ENCODE measurements at regions not wholly inside any gene's neighbourhood (a gene's known extent, or its start where the extent isn't known, plus 50 kb on each side); places are given as distances from the start of the nearest gene placed in this dataset.

- Histone ChIP-seq H2AFZ (no peak overlapping the region), H3K4me1 (replicated peaks; ENCODE audit: insufficient read depth) (no peaks in the 10 kb centered on the region), H4K20me1 (ENCODE audit: insufficient read depth) (no peaks in the 10 kb centered on the region), H3K4me2 (no peak overlapping the region), H3K79me2 (ENCODE audit: low read depth) (no peaks in the 10 kb centered on the region), H3K9me2 (ENCODE audit: insufficient read depth) (no peaks in the 10 kb centered on the region), H3K4me3 (no peak overlapping the region), H3K27me3 (ENCODE audit: insufficient read depth, low read depth) (no peaks in the 10 kb centered on the region), H3K36me3 (ENCODE audit: low read depth) (no peaks in the 10 kb centered on the region), H3K27ac (no peak overlapping the region), H3F3A (ENCODE audit: insufficient read depth, low read depth) (no peaks in the 10 kb centered on the region), H3K9me3 (ENCODE audit: insufficient read depth, low read depth) (no peaks in the 10 kb centered on the region)
- CTCF ChIA-PET = no interaction called here
- intact Hi-C loops (cut with micrococcal nuclease; ENCODE audit: unreplicated experiment) = no loop called here
- POLR2A ChIA-PET (ENCODE audit: unreplicated experiment) = no interaction called here
- no TSS peak for BruUV-seq (replicated peaks)
- TF ChIP-seq, protein P1, sequence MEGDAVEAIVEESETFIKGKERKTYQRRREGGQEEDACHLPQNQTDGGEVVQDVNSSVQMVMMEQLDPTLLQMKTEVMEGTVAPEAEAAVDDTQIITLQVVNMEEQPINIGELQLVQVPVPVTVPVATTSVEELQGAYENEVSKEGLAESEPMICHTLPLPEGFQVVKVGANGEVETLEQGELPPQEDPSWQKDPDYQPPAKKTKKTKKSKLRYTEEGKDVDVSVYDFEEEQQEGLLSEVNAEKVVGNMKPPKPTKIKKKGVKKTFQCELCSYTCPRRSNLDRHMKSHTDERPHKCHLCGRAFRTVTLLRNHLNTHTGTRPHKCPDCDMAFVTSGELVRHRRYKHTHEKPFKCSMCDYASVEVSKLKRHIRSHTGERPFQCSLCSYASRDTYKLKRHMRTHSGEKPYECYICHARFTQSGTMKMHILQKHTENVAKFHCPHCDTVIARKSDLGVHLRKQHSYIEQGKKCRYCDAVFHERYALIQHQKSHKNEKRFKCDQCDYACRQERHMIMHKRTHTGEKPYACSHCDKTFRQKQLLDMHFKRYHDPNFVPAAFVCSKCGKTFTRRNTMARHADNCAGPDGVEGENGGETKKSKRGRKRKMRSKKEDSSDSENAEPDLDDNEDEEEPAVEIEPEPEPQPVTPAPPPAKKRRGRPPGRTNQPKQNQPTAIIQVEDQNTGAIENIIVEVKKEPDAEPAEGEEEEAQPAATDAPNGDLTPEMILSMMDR (conservative IDR thresholded peaks at IDR 0.05) = no peak
- TF ChIP-seq EZH2 (IDR thresholded peaks at IDR 0.05; ENCODE audit: low read depth) = no peak
- no peak for DNase-seq
Observed at GRCh38 chr4:13261486-13262257, 222.5 kb downstream of the RAB28 start.

DNA sequence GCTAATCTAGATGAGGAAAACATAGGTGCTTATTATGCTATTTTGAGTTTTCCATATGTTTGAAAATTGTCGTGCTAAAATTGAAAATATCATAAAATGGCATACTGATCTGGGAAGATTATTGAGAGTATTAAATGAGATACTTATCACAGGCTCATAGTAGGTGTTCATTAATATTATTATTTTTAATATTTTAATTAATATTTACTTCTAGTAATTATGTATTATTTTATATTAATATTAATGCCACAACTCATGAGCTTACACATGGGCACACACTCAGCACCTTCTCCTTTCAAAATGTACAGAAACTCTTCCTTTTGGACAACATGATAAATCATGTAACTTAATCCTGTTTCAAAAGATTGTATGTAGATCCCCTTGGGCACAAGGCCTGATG, 223.6 kb downstream of the RAB28 start:
- no peaks in the 10 kb centered on the region for H3K36me3 ChIP-seq (ENCODE audit: low read depth)
- H3K27me3 ChIP-seq (ENCODE audit: insufficient read depth, low read depth) = no peaks in the 10 kb centered on the region
- intact Hi-C loops (cut with micrococcal nuclease; ENCODE audit: unreplicated experiment) = no loop called here
- H3K27ac ChIP-seq = no peak overlapping the region
- ChIA-PET POLR2A (ENCODE audit: unreplicated experiment) (no interaction called here), CTCF (no interaction called here)
- no peaks in the 10 kb centered on the region for H3K79me2 ChIP-seq (ENCODE audit: low read depth)
- no peaks in the 10 kb centered on the region for H3F3A ChIP-seq (ENCODE audit: insufficient read depth, low read depth)
- H3K4me1 ChIP-seq (replicated peaks; ENCODE audit: insufficient read depth) = no peaks in the 10 kb centered on the region
- H3K9me2 ChIP-seq (ENCODE audit: insufficient read depth) = no peaks in the 10 kb centered on the region
- TF ChIP-seq, protein P1 (conservative IDR thresholded peaks at IDR 0.05) = no peak
- TF ChIP-seq EZH2 (IDR thresholded peaks at IDR 0.05; ENCODE audit: low read depth) = no peak
- BruUV-seq (replicated peaks) = no TSS peak
- no peak overlapping the region for H2AFZ ChIP-seq
- H3K4me2 ChIP-seq = no peak overlapping the region
- H4K20me1 ChIP-seq (ENCODE audit: insufficient read depth) = no peaks in the 10 kb centered on the region
- no peaks in the 10 kb centered on the region for H3K9me3 ChIP-seq (ENCODE audit: insufficient read depth, low read depth)
- H3K4me3 ChIP-seq = no peak overlapping the region
- DNase-seq = no peak

DNA sequence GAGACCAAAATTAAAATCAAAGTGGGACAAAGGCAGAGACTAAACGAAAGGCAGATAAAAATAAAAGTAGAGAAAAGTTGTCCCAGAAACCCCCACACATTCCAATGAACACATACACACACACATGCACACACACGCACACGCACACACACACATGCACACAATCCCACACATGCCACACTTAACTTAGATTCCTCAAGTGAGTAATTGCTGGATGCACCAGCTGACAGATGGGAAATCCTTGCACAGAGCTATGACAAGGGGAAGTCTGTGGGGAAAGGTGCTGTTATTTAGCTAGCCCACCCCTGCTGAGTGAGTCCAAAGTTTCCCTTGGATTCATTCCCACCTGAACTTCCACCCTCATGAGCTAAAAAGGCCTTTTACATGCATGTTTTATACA, 233.9 kb downstream of the RAB28 start:
- H4K20me1 ChIP-seq (ENCODE audit: insufficient read depth) = no peaks in the 10 kb centered on the region
- no peaks in the 10 kb centered on the region for H3K9me2 ChIP-seq (ENCODE audit: insufficient read depth)
- H2AFZ ChIP-seq = no peak overlapping the region
- POLR2A ChIA-PET (ENCODE audit: unreplicated experiment) = no interaction called here
- no peaks in the 10 kb centered on the region for H3K9me3 ChIP-seq (ENCODE audit: insufficient read depth, low read depth)
- no peak overlapping the region for H3K27ac ChIP-seq
- no peaks in the 10 kb centered on the region for H3K4me1 ChIP-seq (replicated peaks; ENCODE audit: insufficient read depth)
- intact Hi-C loops (cut with micrococcal nuclease; ENCODE audit: unreplicated experiment) = no loop called here
- no peaks in the 10 kb centered on the region for H3K36me3 ChIP-seq (ENCODE audit: low read depth)
- H3F3A ChIP-seq (ENCODE audit: insufficient read depth, low read depth) = no peaks in the 10 kb centered on the region
- DNase-seq = no peak
- H3K4me2 ChIP-seq = no peak overlapping the region
- H3K27me3 ChIP-seq (ENCODE audit: insufficient read depth, low read depth) = no peaks in the 10 kb centered on the region
- TF ChIP-seq, protein P1 (conservative IDR thresholded peaks at IDR 0.05) = no peak
- TF ChIP-seq EZH2 (IDR thresholded peaks at IDR 0.05; ENCODE audit: low read depth) = no peak
- no peaks in the 10 kb centered on the region for H3K79me2 ChIP-seq (ENCODE audit: low read depth)
- CTCF ChIA-PET = no interaction called here
- no TSS peak for BruUV-seq (replicated peaks)
- no peak overlapping the region for H3K4me3 ChIP-seq

Measured in PC-9 (cell line).